ENCODE measurements at regions not wholly inside any gene's neighbourhood (a gene's known extent, or its start where the extent isn't known, plus 50 kb on each side); places are given as distances from the start of the nearest gene placed in this dataset.

DNA sequence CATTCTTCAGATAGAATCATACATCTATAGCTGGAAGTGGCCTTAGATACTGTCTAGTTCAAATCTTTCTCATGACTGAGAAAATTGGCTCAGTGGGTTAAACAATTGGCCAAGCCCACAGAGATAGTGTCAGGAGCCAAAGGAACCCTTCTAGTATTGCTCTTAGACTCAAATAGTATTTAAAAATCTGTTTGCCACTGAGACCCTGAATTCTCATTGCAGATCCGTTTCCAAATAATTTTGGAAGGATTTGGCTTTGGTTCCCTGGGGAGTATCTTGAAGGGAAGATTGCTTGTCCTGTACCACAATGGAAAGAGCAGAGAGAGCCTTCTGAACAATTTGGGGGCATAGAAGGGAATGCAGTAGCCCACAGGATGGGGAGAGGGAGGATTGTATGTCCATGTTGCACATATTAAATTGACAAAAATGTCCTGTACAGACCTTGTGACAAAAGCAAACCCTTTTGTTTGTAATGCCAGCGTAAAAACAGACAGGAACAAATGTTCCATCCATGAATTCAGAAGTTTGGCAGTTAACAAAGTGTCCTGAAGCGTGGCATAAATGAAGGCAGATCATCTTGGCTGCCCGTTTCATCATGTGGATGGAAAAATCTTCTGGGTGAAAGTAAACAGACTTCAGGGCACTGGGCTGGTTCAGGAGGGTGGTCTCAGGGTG, 156.4 kb upstream of the RASGRP1 start:
- ChIA-PET POLR2A (ENCODE audit: low non-redundant PET) (no interaction called here), CTCF (interaction anchor here (0.6 kb wide), 1 partner anchor 781 kb away, joined by 3 read pairs; no protein-coding TSS in a partner anchor)
- TF ChIP-seq, protein P1, sequence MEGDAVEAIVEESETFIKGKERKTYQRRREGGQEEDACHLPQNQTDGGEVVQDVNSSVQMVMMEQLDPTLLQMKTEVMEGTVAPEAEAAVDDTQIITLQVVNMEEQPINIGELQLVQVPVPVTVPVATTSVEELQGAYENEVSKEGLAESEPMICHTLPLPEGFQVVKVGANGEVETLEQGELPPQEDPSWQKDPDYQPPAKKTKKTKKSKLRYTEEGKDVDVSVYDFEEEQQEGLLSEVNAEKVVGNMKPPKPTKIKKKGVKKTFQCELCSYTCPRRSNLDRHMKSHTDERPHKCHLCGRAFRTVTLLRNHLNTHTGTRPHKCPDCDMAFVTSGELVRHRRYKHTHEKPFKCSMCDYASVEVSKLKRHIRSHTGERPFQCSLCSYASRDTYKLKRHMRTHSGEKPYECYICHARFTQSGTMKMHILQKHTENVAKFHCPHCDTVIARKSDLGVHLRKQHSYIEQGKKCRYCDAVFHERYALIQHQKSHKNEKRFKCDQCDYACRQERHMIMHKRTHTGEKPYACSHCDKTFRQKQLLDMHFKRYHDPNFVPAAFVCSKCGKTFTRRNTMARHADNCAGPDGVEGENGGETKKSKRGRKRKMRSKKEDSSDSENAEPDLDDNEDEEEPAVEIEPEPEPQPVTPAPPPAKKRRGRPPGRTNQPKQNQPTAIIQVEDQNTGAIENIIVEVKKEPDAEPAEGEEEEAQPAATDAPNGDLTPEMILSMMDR (conservative IDR thresholded peaks at IDR 0.05; ENCODE audit: low read depth): no peak
- DNase-seq (ENCODE audit: low spot score): no peak
- H3K27ac ChIP-seq: no peak overlapping the region

GRCh38 chr15:38721568-38721945, 156.9 kb upstream of the RASGRP1 start:
- TF ChIP-seq, protein P1 (conservative IDR thresholded peaks at IDR 0.05; ENCODE audit: low read depth): no peak
- ChIA-PET CTCF (interaction anchor here (0.6 kb wide), 1 partner anchor 781 kb away, joined by 3 read pairs; no protein-coding TSS in a partner anchor), POLR2A (ENCODE audit: low non-redundant PET) (no interaction called here)
- DNase-seq (ENCODE audit: low spot score): no peak
- no peak overlapping the region for H3K27ac ChIP-seq

GRCh38 chr15:38722236-38722635, 157.6 kb upstream of the RASGRP1 start:
- CTCF ChIA-PET: interaction anchor here (1.1 kb wide), 1 partner anchor 22 kb away, joined by 3 read pairs; no protein-coding TSS in a partner anchor

GRCh38 chr15:38724827-38725226, 160.2 kb upstream of the RASGRP1 start:
- H3K27ac ChIP-seq: no peak overlapping the region
- CTCF ChIA-PET: interaction anchor here (0.6 kb wide), 2 partner anchors 35 to 728 kb away, joined by 3 to 4 read pairs; no protein-coding TSS in a partner anchor
- DNase-seq (ENCODE audit: low spot score): no peak
- TF ChIP-seq, protein P1 (conservative IDR thresholded peaks at IDR 0.05; ENCODE audit: low read depth): no peak
- POLR2A ChIA-PET (ENCODE audit: low non-redundant PET): no interaction called here

More at GRCh38 chr15:38722236-38722635, 157.6 kb upstream of the RASGRP1 start:
- no peak for DNase-seq (ENCODE audit: low spot score)
- TF ChIP-seq, protein P1 (conservative IDR thresholded peaks at IDR 0.05; ENCODE audit: low read depth): no peak
- H3K27ac ChIP-seq: no peak overlapping the region
- POLR2A ChIA-PET (ENCODE audit: low non-redundant PET): no interaction called here

DNA sequence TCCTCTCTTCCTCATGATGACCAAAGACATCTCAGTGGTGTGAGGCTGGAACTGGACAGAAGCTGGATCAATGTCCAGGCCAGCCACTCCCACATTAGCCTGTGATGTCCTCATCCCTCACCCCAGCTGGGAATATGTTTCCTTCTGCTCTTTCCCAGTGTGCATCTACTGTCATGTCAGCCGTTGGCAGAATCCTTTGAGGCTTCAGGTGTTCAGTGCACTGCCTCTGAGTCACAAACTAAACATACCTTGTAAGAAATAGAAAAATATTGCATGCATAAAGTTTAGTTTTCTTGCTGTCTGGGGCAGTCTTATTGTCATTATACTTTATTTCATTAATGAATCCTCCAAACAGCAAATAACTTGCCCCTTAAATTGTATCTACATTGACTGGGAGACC, 161.6 kb upstream of the RASGRP1 start:
- DNase-seq (ENCODE audit: low spot score): no peak
- H3K27ac ChIP-seq: no peak overlapping the region
- TF ChIP-seq, protein P1 (conservative IDR thresholded peaks at IDR 0.05; ENCODE audit: low read depth): no peak
- POLR2A ChIA-PET (ENCODE audit: low non-redundant PET): no interaction called here
- CTCF ChIA-PET: no interaction called here

- DNase-seq (ENCODE audit: low spot score): no peak
- TF ChIP-seq, protein P1 (conservative IDR thresholded peaks at IDR 0.05; ENCODE audit: low read depth): no peak
- H3K27ac ChIP-seq: no peak overlapping the region
- ChIA-PET CTCF (interaction anchor here (0.7 kb wide), 1 partner anchor 120 kb away, joined by 4 read pairs; no protein-coding TSS in a partner anchor), POLR2A (ENCODE audit: low non-redundant PET) (no interaction called here)
These were observed 168.7 kb upstream of the RASGRP1 start for GRCh38 chr15:38733331-38733730.

All from RWPE1 (cell line).